SK-N-SH treated with all-trans-retinoic acid at 6 μM for 48 hours (cell line): ENCODE measurements at regions not wholly inside any gene's neighbourhood (a gene's known extent, or its start where the extent isn't known, plus 50 kb on each side); places are given as distances from the start of the nearest gene placed in this dataset.

Experiments
- CREB5 ChIP-seq: fragments of 250-450 bp; sonication (Bioruptor Pico); IDR thresholded peaks from 2 replicates; pipeline ENCODE4 v1.5.1; 2020; ENCODE audit warnings: low read depth, mild to moderate bottlenecking, moderate library complexity
- RARB ChIP-seq: fragments of 250-450 bp; sonication (Bioruptor Pico); IDR thresholded peaks from 2 replicates; pipeline ENCODE4 v1.8.0; 2021; ENCODE audit warnings: mild to moderate bottlenecking, moderate library complexity
- ZFP3 ChIP-seq: fragments of 250-450 bp; sonication (Bioruptor Pico); IDR thresholded peaks from 2 replicates; pipeline ENCODE4 v1.5.0; 2020; ENCODE audit warnings: mild to moderate bottlenecking, moderate library complexity
- ZFP30 ChIP-seq: fragments of 450-650 bp; formaldehyde crosslinking; IDR thresholded peaks from 2 replicates; pipeline ENCODE4 v1.5.0; 2022; ENCODE audit warnings: mild to moderate bottlenecking, moderate library complexity
- ZNF70 ChIP-seq: fragments of 450-650 bp; formaldehyde crosslinking; IDR thresholded peaks from 2 replicates; pipeline ENCODE4 v1.5.0; 2020; ENCODE audit warnings: mild to moderate bottlenecking, moderate library complexity

DNA sequence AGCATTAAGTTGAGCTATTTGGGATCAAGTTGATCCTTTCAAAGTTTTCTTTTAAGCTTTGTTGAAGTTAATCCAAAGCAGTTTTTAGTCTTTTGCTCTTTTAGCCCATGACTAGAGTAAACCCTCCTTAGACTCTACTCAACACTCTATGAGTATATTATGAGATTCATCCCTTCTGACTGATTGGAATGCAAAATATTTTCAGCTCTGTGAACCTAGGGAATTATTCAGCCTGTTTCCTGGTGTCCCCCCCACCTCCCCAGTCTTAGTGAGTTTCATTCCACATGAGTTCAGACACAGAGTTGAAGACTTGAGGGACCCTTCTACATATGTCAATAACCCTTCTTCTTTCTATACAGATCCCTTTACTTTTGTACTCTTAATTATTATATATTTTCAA, 413.7 kb downstream of the RFPL4B start:
- TF ChIP-seq ZNF70 (CRISPR knock-in tag) = no peak
- no peak for TF ChIP-seq RARB (CRISPR knock-in tag)
- no peak for TF ChIP-seq ZFP30
- TF ChIP-seq ZFP3 = no peak
- TF ChIP-seq CREB5 = no peak
